Adipocyte (in vitro differentiated cells): ENCODE measurements at regions not wholly inside any gene's neighbourhood (a gene's known extent, or its start where the extent isn't known, plus 50 kb on each side); places are given as distances from the start of the nearest gene placed in this dataset.

Source experiments
- DNase-seq: peaks from one replicate; pipeline ENCODE4 v3.0.0-alpha.2; 2015; ENCODE audit warnings: low read depth
- H3K27me3 ChIP-seq: replicated peaks from 2 replicates; pipeline ENCODE4 v1.7.0; 2013; ENCODE audit warnings: mild to moderate bottlenecking, low read length, moderate library complexity; ENCODE audit not compliant: control insufficient read depth, insufficient read depth
- H3K36me3 ChIP-seq: 2 replicates; pipeline ENCODE4 v1.7.0; 2013; ENCODE audit warnings: low read length, mild to moderate bottlenecking, moderate library complexity; ENCODE audit not compliant: control insufficient read depth, insufficient read depth, severe bottlenecking
- H3K4me1 ChIP-seq: 2 replicates; pipeline ENCODE4 v1.7.0; 2013; ENCODE audit warnings: mild to moderate bottlenecking, low read length, moderate library complexity; ENCODE audit not compliant: control insufficient read depth, insufficient read depth
- H3K4me3 ChIP-seq: 2 replicates; pipeline ENCODE4 v1.7.0; 2013; ENCODE audit warnings: mild to moderate bottlenecking, low read length, moderate library complexity
- H3K9ac ChIP-seq: 2 replicates; pipeline ENCODE4 v1.7.0; 2013; ENCODE audit warnings: mild to moderate bottlenecking, low read length, moderate library complexity
- H3K9me3 ChIP-seq: 2 replicates; pipeline ENCODE4 v1.7.0; 2013; ENCODE audit warnings: mild to moderate bottlenecking, low read length, moderate library complexity; ENCODE audit not compliant: control insufficient read depth

DNA sequence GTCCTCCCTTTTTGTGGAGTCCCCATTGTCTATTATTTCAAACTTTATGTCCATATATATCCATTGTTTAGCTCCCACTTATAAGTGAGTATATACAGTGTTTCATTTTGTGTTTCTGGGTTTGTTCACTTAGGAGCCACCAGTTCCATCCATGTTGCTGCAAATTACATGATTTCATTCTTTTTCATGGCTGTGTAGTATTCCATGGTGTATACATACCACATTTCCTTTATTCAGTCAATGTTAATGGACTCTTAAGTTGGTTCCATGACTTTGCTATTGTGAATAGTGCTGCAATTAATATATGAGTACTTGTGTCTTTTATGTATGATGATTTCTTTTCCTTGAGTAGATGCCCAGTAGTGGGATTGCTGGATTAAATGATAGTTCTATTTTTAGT, 329.1 kb downstream of the AR start:
- H3K9me3 ChIP-seq = peaks cover 4% of the 10 kb centered on the region
- H3K36me3 ChIP-seq = no peaks in the 10 kb centered on the region
- H3K9ac ChIP-seq = no peak overlapping the region

DNA sequence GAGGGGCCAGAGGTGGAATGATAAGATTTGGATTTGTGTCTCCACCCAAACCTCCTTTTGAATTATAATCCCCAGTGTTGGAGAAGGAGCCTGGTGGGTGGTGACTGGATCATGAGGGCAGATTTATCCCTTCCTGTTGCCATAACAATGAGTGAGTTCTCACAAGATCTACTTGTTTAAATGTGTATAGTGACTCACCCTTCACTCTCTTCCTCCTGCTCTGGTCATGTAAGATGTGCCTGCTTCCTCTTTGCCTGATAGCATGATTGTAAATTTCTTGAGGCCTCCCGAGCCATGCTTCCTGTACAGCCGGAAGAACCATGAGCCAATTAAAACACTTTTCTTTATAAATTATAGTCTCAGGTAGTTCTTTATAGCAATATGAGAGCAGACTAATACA, 348.6 kb downstream of the AR start:
- H3K9me3 ChIP-seq = peaks cover 50% of the 10 kb centered on the region
- H3K4me1 ChIP-seq = no peaks in the 10 kb centered on the region
- no peaks in the 10 kb centered on the region for H3K36me3 ChIP-seq
- H3K9ac ChIP-seq = no peak overlapping the region
- DNase-seq = no peak
- H3K27me3 ChIP-seq = no peaks in the 10 kb centered on the region
- no peak overlapping the region for H3K4me3 ChIP-seq

More for the DNA sequence above, 329.1 kb downstream of the AR start:
- Histone ChIP-seq H3K27me3 (no peaks in the 10 kb centered on the region), H3K4me3 (no peak overlapping the region), H3K4me1 (no peaks in the 10 kb centered on the region)
- DNase-seq = no peak

DNA sequence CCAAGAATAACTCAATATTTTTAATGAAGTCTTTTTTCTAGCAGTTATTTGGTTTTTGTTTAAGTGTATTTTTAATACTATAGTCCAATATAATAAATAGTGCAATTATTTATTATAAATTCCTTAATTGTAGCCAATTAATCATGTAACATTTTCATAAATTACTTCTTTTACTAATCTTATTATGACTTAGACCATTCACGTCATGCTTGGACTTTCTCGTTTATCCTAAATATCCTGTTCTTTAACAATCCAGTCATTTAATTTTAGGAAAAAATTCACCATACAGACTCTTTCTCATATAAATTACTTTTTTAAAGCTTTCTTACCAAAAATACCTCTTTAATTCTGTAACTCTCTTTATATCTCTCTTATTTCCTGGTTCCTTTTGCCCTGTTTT, 350.1 kb downstream of the AR start:
- H3K9me3 ChIP-seq = peaks cover 59% of the 10 kb centered on the region
- no peak overlapping the region for H3K4me3 ChIP-seq
- H3K4me1 ChIP-seq = no peaks in the 10 kb centered on the region
- H3K27me3 ChIP-seq = no peaks in the 10 kb centered on the region
- peak; percentile 0 for DNase-seq
- H3K9ac ChIP-seq = no peak overlapping the region
- H3K36me3 ChIP-seq = no peaks in the 10 kb centered on the region

DNA sequence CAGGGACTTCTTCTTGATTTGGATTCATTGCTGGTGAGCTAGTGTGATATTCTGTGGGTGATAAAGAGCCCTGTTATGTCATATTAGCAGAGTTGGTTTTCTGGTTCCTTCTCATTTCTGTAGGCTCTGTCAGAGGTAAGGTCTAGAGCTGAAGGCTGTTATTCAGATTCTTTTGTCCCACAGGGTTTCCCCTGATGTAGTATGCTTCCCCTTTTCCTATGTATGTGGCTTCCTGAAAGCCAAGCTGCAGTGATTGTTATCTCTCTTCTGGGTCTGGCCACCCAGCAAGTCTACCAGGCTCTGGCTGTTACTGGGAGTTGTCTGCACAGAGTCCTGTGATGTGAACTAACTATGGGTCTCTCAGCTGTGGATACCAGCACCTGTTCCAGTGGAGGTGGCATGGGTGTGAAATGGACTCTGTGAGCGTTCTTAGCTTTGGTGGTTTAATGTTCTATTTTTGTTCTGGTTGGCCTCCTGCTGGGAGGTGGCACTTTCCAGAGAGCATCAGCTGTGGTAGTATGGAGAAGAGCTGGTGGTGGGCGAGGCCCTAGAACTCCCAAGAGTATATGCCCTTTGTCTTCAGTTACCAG, 373.7 kb downstream of the AR start:
- Histone ChIP-seq H3K4me3 (no peak overlapping the region), H3K9me3 (no peaks in the 10 kb centered on the region), H3K9ac (no peak overlapping the region), H3K36me3 (no peaks in the 10 kb centered on the region), H3K27me3 (no peaks in the 10 kb centered on the region), H3K4me1 (no peaks in the 10 kb centered on the region)
- DNase-seq = no peak

DNA sequence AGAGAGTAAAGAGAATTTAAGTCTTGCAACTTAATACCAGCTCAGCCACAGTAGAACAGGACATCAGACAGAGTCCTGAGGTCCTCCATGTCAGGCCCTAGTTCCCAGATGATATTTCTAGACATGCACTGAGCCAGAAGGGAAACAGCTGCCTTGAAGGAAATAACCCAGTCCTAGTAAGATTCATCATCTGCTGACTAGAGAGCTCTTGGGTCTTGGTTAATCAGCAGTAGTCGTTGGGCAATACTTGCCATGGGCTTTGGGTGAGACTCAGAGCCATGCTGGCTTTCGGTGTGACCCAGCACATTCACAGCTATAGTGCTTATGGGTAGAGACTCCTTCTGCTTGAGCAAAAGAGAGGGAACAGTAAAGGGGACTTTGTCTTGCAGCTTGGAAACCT, 379.1 kb downstream of the AR start:
- no peaks in the 10 kb centered on the region for H3K27me3 ChIP-seq
- no peaks in the 10 kb centered on the region for H3K36me3 ChIP-seq
- no peak for DNase-seq
- H3K9ac ChIP-seq = no peak overlapping the region
- H3K9me3 ChIP-seq = no peaks in the 10 kb centered on the region
- no peaks in the 10 kb centered on the region for H3K4me1 ChIP-seq
- no peak overlapping the region for H3K4me3 ChIP-seq

DNA sequence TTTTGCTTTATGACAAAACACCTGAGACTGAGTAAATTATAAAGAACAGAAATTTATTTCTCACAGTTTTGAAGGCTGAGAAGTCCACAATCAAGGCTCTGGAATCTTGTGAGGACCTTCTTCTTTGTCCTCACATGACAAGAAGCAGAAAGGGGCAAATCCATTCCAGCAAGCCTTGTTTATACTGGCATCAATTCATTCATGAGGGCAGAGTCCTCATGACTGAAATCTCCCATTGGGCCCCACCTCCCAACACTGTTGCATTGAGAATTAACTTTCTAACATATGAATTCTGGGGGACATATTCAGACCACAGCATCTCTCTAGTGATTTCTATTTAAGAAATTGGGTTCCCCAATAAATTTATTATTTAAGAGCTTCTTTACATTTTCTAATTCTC, 395.4 kb downstream of the AR start:
- no peaks in the 10 kb centered on the region for H3K36me3 ChIP-seq
- H3K9ac ChIP-seq = no peak overlapping the region
- peaks cover 3% of the 10 kb centered on the region for H3K9me3 ChIP-seq
- no peaks in the 10 kb centered on the region for H3K27me3 ChIP-seq
- H3K4me1 ChIP-seq = no peaks in the 10 kb centered on the region
- no peak overlapping the region for H3K4me3 ChIP-seq
- no peak for DNase-seq

DNA sequence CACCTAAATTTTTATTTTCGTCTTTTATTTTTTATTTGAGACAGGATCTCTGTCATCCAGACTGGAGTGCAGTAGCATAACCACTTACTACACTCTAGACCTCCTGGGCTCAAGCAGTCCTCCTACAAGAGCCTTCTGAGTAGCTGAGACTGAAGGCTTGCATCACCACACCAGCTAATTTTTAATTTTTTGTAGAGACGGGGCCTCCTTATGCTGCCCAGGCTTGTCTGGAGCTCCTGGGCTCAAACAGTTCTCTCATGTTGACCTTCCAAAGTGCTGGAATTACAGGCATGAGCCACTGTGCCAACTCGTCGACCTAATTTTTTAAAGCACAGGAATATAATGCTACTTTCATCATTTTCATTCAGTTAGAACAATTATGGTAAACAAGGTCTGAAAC, 405.4 kb downstream of the AR start:
- H3K9me3 ChIP-seq = peaks cover 3% of the 10 kb centered on the region
- no peaks in the 10 kb centered on the region for H3K36me3 ChIP-seq
- peaks cover 5% of the 10 kb centered on the region for H3K4me1 ChIP-seq
- DNase-seq = no peak
- H3K27me3 ChIP-seq = no peaks in the 10 kb centered on the region
- no peak overlapping the region for H3K9ac ChIP-seq
- H3K4me3 ChIP-seq = no peak overlapping the region

DNA sequence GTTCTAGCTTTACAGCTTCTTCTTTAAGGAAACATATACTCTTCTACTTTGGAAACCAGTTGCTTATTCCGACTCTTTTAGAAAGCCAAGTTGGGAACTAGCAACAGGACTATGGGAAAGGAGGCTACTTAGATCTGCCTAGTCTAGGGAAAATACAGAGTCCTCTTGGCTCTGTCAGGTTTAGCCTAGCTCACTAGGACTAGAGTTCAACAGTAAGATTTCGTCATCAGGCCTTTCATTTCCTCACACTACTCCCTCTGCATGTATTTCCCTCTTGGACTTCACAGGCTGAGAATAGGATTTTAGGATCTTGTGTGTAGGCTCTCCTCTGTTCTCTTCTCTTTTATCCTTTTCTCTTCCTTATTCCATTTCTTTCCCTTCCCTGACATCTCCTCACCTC, 409.8 kb downstream of the AR start:
- no peaks in the 10 kb centered on the region for H3K36me3 ChIP-seq
- DNase-seq = no peak
- peaks cover 10% of the 10 kb centered on the region for H3K9me3 ChIP-seq
- H3K9ac ChIP-seq = no peak overlapping the region
- H3K4me3 ChIP-seq = no peak overlapping the region
- H3K4me1 ChIP-seq = peaks cover 5% of the 10 kb centered on the region
- peaks cover under 1% of the 10 kb centered on the region for H3K27me3 ChIP-seq

DNA sequence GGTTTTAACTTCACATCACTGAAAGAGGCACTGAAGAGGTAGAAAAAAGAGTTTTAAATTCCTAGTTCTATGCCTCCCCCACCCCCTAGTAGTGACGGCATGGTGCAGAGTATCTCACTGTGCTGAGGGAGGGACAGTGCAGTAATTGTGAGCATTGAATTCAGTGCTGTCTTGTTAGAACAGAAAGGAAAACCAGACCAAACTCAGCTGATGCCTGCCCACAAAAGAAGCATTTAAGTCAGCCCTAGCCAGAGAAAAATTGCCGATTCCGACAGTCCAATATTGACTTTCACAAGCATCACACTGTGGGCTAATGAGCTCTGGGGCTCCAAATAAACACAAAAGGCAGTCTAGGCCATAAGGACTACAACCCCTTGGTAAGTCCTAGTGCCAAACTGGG, 417.7 kb downstream of the AR start:
- Histone ChIP-seq H3K4me1 (no peaks in the 10 kb centered on the region), H3K27me3 (peaks cover 9% of the 10 kb centered on the region), H3K9ac (no peak overlapping the region), H3K9me3 (peaks cover 9% of the 10 kb centered on the region), H3K4me3 (no peak overlapping the region), H3K36me3 (no peaks in the 10 kb centered on the region)
- DNase-seq = no peak
